Renal cortical epithelial cell (primary cell): ENCODE measurements at regions not wholly inside any gene's neighbourhood (a gene's known extent, or its start where the extent isn't known, plus 50 kb on each side); places are given as distances from the start of the nearest gene placed in this dataset.

ENCODE experiments used
- DNase-seq: peaks from one replicate; pipeline ENCODE4 v3.0.0-alpha.2; 2011; ENCODE audit warnings: low read depth

DNA sequence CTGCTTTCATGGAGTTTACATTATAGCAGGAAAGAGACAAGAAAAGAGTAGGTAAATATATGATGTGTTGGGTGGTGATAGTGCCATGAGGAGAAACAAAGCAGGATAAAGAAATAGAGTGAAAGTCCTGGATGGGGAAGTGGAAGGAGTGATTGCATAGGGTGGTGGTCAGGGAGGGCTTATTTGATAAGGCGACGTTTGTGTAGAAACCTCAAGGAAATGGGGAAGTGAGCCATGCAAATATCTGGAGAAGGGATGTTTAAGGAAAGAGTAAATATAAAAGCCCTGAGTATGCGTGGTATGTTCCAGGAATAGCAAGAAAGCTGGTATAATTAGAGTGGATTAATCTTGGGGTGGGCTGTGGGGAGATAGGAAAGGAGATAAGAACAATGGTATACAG, 134.7 kb upstream of the SV2C start:
- no peak for DNase-seq

DNA sequence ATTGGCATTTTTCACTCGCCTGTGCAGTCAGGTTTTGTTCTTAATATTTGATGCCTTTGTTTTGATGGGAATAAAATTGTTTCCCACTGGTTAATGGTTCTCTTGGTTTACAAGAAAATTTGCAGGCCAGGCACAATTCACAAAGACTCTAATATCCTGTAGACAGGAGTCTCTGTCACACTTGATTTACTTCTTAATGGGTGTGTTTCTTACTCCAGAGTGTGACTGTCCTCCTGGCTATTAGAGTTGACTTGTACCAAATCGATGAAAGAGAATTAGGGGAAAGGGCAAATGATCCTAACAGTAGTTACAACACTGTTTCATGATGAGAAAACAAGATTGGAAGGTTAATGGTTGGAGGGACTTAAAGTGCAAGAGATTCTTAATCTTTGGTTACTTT, 142.8 kb upstream of the SV2C start:
- no peak for DNase-seq

DNA sequence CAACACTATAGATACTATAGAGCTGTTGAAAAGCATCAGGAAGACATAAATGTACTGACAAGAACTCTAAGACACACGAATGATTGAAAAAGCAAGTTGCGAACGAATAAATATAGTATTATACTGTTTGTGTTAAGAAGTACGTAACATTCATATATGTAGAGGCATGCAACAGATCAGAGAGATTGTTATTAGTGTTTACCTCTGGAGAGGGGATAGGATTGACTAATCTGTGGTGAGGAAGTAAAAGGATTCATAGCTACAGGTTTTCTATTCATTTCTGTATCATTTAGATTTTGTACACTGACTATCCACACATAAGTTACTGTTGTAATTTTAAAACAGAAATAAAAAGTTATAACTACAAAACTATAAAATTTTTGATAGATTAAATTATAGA, 147.6 kb upstream of the SV2C start:
- no peak for DNase-seq

DNA sequence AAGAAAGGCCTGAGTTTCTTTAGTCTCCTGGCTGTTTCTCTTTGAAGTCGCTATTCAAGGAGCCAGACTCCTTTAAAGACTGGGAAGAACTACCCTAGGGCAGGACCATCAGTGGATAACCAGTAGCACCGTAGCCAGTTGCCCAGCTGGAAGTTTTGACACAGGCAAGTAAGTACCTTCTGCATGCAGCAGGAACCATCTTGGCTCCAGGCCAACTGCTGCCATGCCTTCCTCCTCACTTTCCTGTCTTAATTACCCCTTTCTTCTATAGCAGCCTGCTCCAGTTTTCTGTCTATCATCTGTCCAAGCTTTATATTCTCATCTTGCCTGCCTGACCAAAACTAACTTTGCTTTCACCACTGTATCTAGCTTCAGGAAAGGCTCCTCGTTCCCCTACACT, 149.7 kb upstream of the SV2C start:
- DNase-seq = no peak

DNA sequence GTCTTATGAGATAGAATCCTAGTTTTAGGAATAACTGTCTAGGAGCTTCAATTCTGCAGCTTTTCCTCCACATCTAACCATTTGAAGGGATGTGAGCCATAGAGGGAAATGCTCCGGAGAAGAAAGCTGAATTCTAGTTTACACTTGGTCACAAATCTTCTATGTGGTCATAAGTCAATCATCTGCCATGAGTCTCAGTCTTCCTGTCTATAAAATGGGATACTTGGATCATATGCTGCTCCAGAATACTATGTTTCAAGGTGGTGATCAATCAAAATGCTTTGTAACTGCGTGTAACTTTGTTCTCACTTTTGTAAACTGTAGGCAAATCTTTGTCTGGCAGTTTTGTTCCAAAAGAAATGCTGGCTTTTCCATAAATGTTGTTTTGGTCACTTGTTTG, 152.0 kb upstream of the SV2C start:
- DNase-seq = no peak

DNA sequence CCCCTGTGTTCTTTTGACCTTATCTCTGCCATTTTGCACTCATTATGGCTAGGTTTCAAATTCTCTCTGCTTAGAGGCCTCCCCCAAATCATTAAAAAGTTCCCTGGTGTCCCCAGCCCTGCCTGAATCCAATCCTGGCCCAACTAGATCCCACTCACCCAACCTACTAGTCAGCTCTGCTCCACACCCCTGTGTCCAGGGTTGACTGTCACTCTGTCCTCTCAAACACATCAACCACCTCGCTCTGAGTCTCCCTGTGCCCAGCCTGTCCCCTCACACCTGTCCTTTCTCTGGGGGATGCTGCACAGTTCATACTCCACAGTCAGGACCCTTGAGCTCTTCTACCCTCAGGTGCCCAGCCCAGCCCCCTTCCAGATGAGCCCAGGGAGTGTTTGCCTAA, 154.2 kb upstream of the SV2C start:
- DNase-seq = no peak

DNA sequence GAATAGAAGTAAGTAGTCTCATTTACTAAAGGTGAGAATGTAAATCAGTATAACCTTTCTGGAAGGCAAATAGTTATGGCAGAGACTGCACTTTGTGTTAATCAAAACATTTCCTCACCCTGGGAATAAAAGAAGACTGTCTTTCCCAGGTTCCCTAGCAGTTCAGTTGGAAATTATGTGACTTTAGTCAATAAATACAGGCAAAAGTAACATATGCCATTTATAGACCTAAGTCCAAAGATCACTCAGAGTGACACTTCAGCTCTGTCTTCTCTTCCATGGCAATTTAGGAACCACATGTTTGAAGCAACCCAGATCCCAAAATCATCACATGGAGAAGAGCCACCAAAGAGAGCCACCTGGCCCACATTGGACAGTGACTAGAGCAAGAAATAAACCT, 160.7 kb upstream of the SV2C start:
- no peak for DNase-seq

DNA sequence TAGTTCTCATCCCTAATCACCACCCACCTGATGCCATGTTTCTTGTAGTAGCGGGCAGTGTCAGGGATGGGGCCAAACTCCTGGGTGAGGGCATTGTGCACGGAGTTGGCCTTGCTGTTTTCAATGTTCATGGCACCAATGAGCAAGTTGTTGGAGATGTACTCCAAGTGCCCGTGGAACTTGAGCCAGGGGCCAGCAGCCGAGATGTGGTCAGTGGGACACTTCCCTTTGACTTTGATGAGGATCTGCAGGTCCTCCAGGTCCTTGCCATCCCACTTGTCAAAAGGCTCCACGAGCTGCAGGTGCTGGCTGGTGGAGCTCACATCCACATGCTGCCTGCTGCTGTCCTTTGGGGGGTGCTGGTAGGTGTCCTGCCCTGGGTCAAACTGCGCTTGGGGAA, 162.2 kb upstream of the SV2C start:
- DNase-seq = no peak

DNA sequence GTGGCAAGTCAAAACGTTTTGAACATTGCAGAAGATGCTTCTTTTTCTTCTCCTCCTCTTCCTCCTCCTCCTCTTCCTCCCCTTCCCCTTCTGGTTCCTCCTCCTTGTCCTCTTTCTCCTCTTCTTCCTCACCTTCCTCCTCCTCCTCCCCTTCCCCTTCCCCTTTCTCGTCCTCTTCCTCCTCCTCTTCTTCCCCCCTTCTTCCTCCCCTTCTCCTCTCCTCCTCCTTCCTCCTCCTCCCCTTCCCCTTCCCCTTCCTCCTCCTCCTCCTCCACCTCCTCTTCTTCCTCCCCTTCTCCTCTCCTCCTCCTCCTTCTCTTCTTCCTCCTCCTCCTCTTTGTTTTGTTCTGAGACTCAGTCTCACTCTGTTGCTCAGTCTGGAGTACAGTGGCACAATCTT, 167.0 kb upstream of the SV2C start:
- no peak for DNase-seq

DNA sequence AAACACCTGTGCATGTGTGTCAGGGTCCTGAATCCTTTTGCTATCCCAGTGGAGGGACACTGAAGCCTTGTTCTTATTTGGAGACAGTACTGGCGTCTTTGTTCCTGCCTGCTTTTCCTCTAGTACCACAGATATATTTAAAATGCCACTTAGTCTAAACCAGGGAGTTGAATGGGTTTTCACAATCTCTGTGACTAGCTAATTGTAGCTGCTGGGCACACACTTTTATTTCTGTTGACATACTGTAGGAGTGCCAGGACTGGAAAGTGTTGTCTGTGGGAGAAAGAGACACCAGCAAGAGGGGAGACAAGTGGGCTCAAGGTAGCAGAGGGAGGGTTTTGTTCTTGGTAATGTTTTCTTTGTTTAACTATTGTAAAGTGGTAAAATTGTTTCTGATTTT, 174.0 kb upstream of the SV2C start:
- no peak for DNase-seq

DNA sequence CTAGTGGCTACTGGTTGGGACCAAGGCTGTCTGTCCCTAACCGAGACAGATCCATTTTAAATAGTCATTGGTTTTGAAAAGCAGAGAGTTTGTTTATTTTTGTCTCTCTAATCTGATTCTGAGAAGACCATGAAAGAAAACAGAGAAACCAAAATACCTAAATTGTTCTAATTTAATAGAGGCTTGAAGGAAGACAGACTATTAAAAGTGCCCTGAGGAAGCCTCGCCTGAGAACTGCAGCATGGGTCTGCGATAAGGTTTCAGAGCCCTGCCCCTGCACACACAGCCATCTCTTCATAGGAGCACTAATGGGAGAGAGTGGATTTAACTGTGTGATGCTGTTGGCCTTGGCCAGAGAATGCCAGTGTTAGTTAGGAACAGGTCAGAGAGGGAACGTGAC, 175.5 kb upstream of the SV2C start:
- DNase-seq = no peak

DNA sequence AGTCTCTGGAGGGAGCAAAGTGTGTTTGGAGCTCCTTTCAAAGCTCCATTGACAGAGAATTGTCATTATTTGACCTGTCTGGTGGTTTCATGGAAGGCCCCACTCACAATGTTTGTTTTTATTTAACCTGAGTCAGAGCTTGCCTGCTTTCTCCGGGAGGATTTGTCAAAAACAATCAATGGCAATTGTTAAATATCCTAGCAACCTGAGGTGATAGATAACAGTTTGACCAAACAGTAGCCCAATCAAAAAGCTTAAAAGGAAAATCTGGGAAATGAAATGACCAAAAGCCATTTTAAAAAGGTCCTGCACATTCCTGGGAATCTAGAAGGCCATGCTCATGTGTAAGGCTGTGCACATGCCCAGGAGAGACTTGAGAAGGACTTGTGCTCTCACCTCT, 177.2 kb upstream of the POC5 start:
- no peak for DNase-seq

DNA sequence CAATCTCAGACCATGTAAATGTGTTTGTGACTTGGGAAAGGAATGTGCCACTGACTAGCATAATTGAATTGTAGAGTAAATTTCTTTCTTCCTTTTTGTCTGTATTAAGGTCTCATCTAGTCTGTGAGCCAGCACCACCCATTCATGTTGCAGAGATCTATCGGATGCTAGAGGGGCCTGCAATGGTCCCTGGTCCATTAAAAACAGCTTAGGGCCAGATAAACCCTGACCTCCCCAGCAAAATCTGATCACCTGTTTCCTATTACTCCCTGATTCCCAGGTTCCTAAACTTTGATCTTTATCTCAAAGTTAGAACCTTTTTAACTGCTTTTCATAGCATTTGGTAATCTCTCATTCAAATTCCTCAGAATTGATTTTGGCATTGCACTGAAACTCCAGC, 174.5 kb upstream of the POC5 start:
- DNase-seq = no peak

DNA sequence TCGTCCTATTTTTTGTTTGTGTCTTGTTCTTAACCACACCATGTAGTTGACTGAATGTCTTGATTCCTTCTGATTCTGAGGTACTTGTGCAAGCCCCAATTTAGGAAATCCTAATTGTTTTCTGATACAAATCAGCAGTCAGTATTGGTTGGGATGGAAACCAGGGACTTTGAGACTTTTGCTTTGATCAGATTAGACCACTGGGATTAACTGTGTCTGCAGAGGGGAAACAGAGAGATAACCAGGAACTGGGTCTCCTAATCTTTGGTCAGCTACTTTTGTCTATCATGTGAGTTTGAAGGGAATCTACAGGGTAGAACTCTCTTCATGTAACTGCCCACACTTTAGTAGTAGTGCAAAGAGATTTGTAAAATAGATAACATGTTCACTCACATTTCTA, 173.8 kb upstream of the POC5 start:
- DNase-seq = no peak

DNA sequence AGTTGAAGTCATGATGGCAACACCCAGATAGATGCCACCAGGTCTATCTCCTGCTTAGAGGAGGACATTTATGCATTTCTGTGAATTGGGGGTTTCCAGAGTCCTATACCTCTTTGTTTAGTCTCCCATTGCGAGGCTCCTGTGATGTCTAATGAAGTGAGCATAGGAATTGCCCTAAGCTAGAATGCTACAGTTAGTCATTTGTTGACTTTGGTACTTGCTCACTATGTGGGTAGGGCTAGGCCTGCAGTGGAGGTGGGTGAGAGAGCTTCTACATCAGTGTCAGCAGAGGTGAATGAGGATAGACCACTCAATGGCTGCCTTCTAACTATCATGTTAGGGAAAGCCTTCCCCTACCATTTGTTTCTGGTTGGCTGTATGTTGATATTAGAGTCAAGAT, 173.3 kb upstream of the POC5 start:
- DNase-seq = peak; percentile 4

DNA sequence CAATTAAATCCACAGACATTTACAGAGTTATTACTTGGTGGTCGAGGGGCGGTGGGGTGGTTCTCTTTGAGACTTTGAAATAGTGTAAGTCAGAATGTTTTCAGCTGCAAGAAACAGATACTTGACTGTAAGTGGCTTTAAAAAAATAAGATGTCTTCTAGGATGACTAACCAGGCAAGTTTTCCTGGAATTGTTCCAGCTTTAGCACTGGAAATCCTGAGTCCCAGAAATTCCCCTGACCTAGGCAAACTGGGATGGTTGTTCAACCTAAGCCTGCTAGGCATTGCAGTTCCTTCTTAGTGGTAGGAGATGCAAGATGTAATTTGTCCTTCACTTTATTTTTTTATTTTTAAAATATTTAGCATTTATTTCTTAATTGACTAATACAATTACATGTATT, 169.5 kb upstream of the POC5 start:
- peak; percentile 51 for DNase-seq

DNA sequence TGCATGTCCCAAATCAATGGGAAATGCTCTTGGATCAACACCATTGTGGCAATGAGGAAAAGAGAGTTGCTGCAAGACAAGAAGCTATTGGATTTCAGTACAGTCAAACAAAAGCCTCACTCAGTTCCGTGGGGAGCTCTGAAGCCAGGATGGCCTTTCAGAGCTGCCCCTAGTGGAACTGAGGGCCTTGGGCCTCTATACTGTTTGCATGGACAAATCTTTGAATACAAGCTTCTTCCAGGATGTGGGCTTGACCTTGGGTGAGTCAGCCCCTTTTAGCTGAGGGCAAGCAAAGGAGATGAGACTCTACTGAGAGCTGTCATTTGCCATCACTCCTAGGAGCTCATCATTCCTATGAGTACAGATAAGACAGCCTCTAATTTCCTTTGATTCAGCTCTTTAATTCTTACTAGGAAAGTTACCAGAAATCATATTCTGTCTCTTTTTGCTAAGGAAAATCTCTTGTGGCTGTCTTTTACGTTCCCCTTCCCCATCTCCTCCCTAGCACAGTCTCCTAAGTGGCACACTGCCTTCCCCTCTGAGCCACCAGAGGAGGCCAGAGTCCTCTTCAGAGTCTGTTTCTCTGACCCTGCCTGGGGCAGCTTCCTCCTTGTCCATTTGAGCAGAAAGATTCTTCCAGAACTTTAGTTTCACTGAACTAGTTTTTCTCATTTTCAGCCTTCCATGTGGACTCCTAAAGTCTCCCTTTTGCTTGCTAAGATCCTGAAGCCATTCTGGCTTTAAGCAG, 168.8 kb upstream of the POC5 start:
- no peak for DNase-seq

DNA sequence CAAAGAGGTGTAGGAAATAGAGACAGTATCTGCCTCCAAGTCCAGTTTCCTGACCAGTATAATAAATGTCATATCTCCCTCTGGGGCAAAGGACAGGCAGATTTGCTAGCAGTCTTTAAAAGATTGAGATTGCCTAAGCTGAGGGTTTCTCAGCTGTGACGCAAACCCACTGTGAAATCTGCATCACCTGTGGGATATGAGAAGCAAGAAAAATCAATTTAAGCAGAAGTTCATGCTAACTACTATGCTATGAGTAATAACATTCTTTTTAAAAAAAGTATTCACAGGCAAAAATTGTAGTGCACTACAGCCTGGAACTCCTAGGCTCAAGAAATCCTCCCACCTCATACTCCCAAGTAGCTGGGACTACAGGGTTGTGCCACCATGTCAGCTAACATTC, 168.1 kb upstream of the POC5 start:
- no peak for DNase-seq

DNA sequence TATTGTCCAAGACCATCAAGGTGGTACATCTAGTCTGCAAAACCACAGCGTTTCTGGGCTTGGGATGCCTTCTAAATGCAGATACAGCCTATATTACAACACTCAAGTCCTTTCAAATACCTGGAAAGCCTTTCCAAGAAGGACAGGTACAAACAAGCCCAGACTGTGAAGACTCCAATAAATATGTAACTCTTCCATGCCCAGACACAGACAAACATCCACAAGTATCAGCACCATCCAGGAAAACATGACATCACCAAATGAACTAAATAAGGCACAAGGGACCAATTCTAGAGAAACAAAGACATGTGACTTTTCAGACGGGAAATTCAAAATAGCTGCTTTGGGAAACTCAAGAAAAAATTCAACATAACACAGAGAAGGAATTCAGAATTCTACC, 152.7 kb upstream of the POC5 start:
- DNase-seq = no peak

DNA sequence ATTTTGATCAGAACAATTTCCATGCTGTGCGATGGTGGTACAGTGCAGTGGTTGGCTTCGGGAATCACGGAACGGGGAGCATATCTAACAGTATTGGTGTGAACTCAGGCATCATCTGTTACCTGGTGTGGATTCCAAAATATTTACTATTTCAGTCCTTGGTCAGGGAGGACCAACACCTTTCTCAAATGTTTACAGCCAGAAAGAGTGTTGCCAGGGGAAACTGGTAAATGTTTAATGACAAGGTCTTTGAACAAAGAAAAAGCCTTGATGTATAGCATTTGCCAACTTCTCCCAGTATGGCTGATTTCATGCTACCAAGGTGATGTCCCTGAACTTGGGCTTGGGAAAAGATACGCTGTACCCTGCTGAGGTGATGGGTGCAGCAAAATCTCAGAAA, 145.6 kb upstream of the POC5 start:
- no peak for DNase-seq

DNA sequence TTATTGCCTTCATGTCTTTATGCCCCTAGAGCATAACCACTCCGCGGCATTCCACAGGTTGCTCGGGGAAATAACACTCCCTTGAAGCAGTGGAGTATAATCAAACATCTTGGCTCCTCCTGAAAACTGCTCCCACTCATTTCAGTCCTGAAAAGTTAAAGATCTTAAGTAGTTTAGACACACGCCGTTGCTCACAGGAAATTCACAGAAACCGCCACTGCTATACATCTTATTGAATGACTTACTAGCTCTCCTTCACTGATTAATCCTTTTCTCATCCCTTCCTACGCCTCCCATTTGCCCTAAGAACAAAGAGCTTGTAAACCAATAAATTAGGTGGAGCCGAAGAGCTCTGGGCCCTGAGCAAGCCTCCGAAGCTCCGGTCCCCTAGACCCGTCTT, 142.4 kb upstream of the POC5 start:
- DNase-seq = peak; percentile 42

DNA sequence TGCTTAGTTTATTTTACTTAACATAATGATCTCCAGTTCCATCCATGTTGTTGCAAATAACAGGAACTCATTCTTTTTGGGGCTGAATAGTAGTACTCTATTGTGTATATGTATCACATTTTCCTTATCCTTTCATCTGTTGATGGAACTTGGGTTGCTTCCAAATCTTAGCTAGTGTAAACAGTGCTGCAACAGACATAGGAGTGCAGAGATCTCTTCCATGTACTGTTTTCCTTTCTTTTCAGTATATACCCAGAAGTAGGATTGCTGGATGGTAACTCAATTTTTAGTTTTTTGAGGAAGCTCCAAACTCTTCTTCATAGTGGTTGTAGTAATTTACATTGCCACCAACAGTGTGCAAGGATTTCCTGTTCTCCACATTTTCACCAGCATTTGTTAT, 138.8 kb upstream of the POC5 start:
- no peak for DNase-seq

DNA sequence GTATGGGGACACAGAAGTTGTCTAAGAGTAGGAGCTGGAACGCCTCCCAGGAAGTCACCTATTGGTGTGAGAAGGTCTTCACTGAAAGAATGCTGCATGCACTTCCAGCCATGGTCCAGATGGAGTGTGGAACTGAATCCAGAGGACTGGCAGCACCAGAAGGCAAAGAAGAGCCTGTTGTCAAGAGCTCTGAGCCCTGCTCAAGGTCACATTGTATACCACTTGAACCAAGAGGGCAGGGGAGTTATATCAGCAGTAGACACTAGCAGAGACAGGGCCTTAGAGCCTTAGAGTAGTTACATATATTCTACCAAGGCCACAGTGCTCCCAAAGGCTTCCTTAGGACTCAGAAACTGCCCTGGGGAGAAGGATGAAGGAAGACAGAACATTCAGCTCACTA, 130.8 kb upstream of the POC5 start:
- no peak for DNase-seq

DNA sequence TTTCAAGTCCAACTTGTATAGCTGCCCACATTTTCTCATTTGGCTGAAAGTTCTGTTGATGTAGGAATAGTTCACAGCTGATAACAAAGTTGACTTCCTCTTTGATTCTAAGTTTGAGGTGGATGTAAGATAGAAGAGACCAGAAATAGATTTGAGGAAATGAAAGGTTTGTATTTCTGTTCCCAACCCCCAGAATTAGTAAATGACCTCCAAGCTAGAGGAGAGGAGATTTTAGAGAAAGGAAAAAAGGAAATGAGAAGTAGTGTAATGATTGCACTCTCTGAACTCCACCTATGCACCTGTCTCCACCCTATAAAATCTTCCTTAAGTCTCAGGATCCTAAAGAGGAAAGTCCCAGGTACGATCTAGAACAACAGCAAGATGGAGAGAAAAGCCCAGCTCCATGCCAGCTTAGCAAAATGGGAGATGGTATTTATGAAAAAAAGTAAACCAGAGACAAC, 130.4 kb upstream of the POC5 start:
- DNase-seq = no peak

DNA sequence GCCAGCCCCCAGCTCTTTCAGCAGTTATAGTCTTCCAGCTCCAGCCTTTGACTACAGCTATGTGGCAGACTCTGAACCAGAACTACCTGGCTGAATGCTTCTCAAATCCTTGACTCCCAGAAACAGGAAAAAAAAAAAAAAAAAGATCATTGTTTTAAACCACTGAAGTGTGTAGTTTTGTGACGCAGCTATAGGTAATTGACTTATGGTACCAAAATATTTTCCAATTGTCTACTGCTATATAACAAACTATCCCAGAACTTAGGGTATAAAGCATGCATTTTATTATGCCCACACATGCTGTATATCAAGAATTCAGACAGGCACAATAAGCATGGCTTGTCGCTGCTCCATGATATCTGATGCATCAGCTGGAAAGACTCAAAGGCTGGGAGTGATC, 127.1 kb upstream of the POC5 start:
- no peak for DNase-seq
